HG02852 (cell line): ENCODE measurements at regions not wholly inside any gene's neighbourhood (a gene's known extent, or its start where the extent isn't known, plus 50 kb on each side); places are given as distances from the start of the nearest gene placed in this dataset.
"Not testable (repeated sequence)": the region's sequence is repeated elsewhere in the genome, so short reads cannot be mapped to it uniquely, and the experiment has no call there.

Source experiments
- ATAC-seq: cut with Tn5 transposase; IDR thresholded peaks from one replicate; pipeline ENCODE4 v1.9.1; 2021; ENCODE audit warnings: mild to moderate bottlenecking, moderate library complexity; ENCODE audit not compliant: unreplicated experiment

- no peak for ATAC-seq
These were observed 54.1 kb downstream of the MAFB start for GRCh38 chr20:40634891-40635290.

GRCh38 chr20:40633123-40633850 is 55.7 kb downstream of the MAFB start:
- no peak for ATAC-seq

GRCh38 chr20:40632346-40632976 is 56.6 kb downstream of the MAFB start:
- ATAC-seq, result no peak

- ATAC-seq, result no peak
These were observed 57.9 kb downstream of the MAFB start for GRCh38 chr20:40631119-40631631.

GRCh38 chr20:40630713-40631112 is 58.3 kb downstream of the MAFB start:
- no peak for ATAC-seq

GRCh38 chr20:40630099-40630498 is 58.9 kb downstream of the MAFB start:
- ATAC-seq, result no peak

- no peak for ATAC-seq
These were observed 60.2 kb downstream of the MAFB start for GRCh38 chr20:40628877-40629276.

GRCh38 chr20:40619053-40619452 is 70.0 kb downstream of the MAFB start:
- not testable (repeated sequence) for ATAC-seq

- ATAC-seq, result no peak
These were observed 71.4 kb downstream of the MAFB start for GRCh38 chr20:40617594-40617993.

- ATAC-seq, result no peak
These were observed 76.2 kb downstream of the MAFB start for GRCh38 chr20:40612837-40613236.

- no peak for ATAC-seq
These were observed 76.8 kb downstream of the MAFB start for GRCh38 chr20:40612247-40612646.

- ATAC-seq, result no peak
These were observed 78.3 kb downstream of the MAFB start for GRCh38 chr20:40610730-40611129.

GRCh38 chr20:40607927-40608326 is 81.1 kb downstream of the MAFB start:
- no peak for ATAC-seq

- ATAC-seq, result no peak
These were observed 82.4 kb downstream of the MAFB start for GRCh38 chr20:40606660-40607059.

GRCh38 chr20:40606237-40606636 is 82.8 kb downstream of the MAFB start:
- ATAC-seq, result no peak

- ATAC-seq, result no peak
These were observed 84.6 kb downstream of the MAFB start for GRCh38 chr20:40604416-40604815.

GRCh38 chr20:40603057-40603651 is 85.9 kb downstream of the MAFB start:
- no peak for ATAC-seq

- ATAC-seq, result no peak
These were observed 86.7 kb downstream of the MAFB start for GRCh38 chr20:40602381-40602780.

GRCh38 chr20:40600441-40601219 is 88.4 kb downstream of the MAFB start:
- no peak for ATAC-seq

- no peak for ATAC-seq
These were observed 89.0 kb downstream of the MAFB start for GRCh38 chr20:40599987-40600386.

GRCh38 chr20:40592941-40593340 is 96.1 kb downstream of the MAFB start:
- ATAC-seq, result no peak
